ENCODE measurements at regions not wholly inside any gene's neighbourhood (a gene's known extent, or its start where the extent isn't known, plus 50 kb on each side); places are given as distances from the start of the nearest gene placed in this dataset.

- DNase-seq (ENCODE audit: low spot score) = no peak
Measured at GRCh38 chr9:89810431-89810830, 205.6 kb downstream of the GADD45G start.

GRCh38 chr9:89811356-89811755 lies 206.5 kb downstream of the GADD45G start:
- no peak for DNase-seq (ENCODE audit: low spot score)

- DNase-seq (ENCODE audit: low spot score) = no peak
Measured at GRCh38 chr9:89811886-89812450, 207.2 kb downstream of the GADD45G start.

- no peak for DNase-seq (ENCODE audit: low spot score)
Measured at GRCh38 chr9:89812556-89813181, 207.9 kb downstream of the GADD45G start.

- DNase-seq (ENCODE audit: low spot score) = no peak
Measured at GRCh38 chr9:89813482-89813881, 208.7 kb downstream of the GADD45G start.

GRCh38 chr9:89814340-89815040 lies 209.7 kb downstream of the GADD45G start:
- DNase-seq (ENCODE audit: low spot score) = no peak

GRCh38 chr9:89815061-89815902 lies 210.5 kb downstream of the GADD45G start:
- DNase-seq (ENCODE audit: low spot score) = no peak

GRCh38 chr9:89815903-89816573 lies 211.2 kb downstream of the GADD45G start:
- no peak for DNase-seq (ENCODE audit: low spot score)

GRCh38 chr9:89817151-89817950 lies 212.5 kb downstream of the GADD45G start:
- no peak for DNase-seq (ENCODE audit: low spot score)

GRCh38 chr9:89820337-89820736 lies 215.5 kb downstream of the GADD45G start:
- DNase-seq (ENCODE audit: low spot score) = no peak

GRCh38 chr9:89821081-89821480 lies 216.3 kb downstream of the GADD45G start:
- peak; percentile 67 for DNase-seq (ENCODE audit: low spot score)

- no peak for DNase-seq (ENCODE audit: low spot score)
Measured at GRCh38 chr9:89822996-89823395, 218.2 kb downstream of the GADD45G start.

- DNase-seq (ENCODE audit: low spot score) = no peak
Measured at GRCh38 chr9:89825669-89826068, 220.9 kb downstream of the GADD45G start.

GRCh38 chr9:89826186-89826585 lies 221.4 kb downstream of the GADD45G start:
- DNase-seq (ENCODE audit: low spot score) = no peak

GRCh38 chr9:89829346-89829745 lies 224.5 kb downstream of the GADD45G start:
- DNase-seq (ENCODE audit: low spot score) = no peak

- DNase-seq (ENCODE audit: low spot score) = no peak
Measured at GRCh38 chr9:89835666-89836065, 230.9 kb downstream of the GADD45G start.

- DNase-seq (ENCODE audit: low spot score) = no peak
Measured at GRCh38 chr9:89837162-89837933, 232.5 kb downstream of the GADD45G start.

GRCh38 chr9:89837934-89838310 lies 233.1 kb downstream of the GADD45G start:
- no peak for DNase-seq (ENCODE audit: low spot score)

- DNase-seq (ENCODE audit: low spot score) = no peak
Measured at GRCh38 chr9:89838621-89839020, 233.8 kb downstream of the GADD45G start.

- DNase-seq (ENCODE audit: low spot score) = no peak
Measured at GRCh38 chr9:89839449-89839848, 234.6 kb downstream of the GADD45G start.
